Astrocyte (in vitro differentiated cells and primary cell): ENCODE measurements at regions not wholly inside any gene's neighbourhood (a gene's known extent, or its start where the extent isn't known, plus 50 kb on each side); places are given as distances from the start of the nearest gene placed in this dataset.
"Not testable (repeated sequence)": the region's sequence is repeated elsewhere in the genome, so short reads cannot be mapped to it uniquely, and the experiment has no call there.

Source experiments
- DNase-seq: peaks from one replicate; pipeline ENCODE4 v3.0.0-alpha.2; 2010; ENCODE audit warnings: low read depth
- FAIRE-seq: peaks from 2 replicates; lab custom pipeline; 2011; peaks lifted over from hg19 to GRCh38; lab: Jason Lieb, UNC
- H2AFZ ChIP-seq: 2 replicates; pipeline ENCODE4 v1.6.0; 2012; ENCODE audit warnings: low read depth, low read length, inconsistent platforms
- H3K27ac ChIP-seq: 2 replicates; pipeline ENCODE4 v1.5.1; 2011; ENCODE audit warnings: low read depth, low read length, inconsistent platforms
- H3K27me3 ChIP-seq: 2 replicates; pipeline ENCODE4 v1.6.0; 2011; ENCODE audit warnings: low read length, inconsistent platforms; ENCODE audit not compliant: insufficient read depth
- H3K36me3 ChIP-seq: 2 replicates; pipeline ENCODE4 v1.5.1; 2011; ENCODE audit warnings: low read length, inconsistent platforms; ENCODE audit not compliant: insufficient read depth
- H3K4me1 ChIP-seq: 2 replicates; pipeline ENCODE4 v1.5.1; 2011; ENCODE audit warnings: low read length, inconsistent platforms; ENCODE audit not compliant: insufficient read depth
- H3K4me2 ChIP-seq: 2 replicates; pipeline ENCODE4 v1.6.0; 2012; ENCODE audit warnings: low read length, inconsistent platforms
- H3K4me3 ChIP-seq: 2 replicates; pipeline ENCODE4 v1.5.1; 2011; ENCODE audit warnings: low read depth, mild to moderate bottlenecking, low read length, inconsistent platforms; ENCODE audit not compliant: insufficient read depth
- H3K79me2 ChIP-seq: 2 replicates; pipeline ENCODE4 v1.6.0; 2012; ENCODE audit warnings: mild to moderate bottlenecking, low read length, inconsistent platforms; ENCODE audit not compliant: insufficient read depth
- H3K9ac ChIP-seq: 2 replicates; pipeline ENCODE4 v1.6.0; 2012; ENCODE audit warnings: mild to moderate bottlenecking, low read length, inconsistent platforms
- H3K9me3 ChIP-seq: 2 replicates; pipeline ENCODE4 v1.5.1; 2012; ENCODE audit warnings: low read depth, mild to moderate bottlenecking, low read length, inconsistent platforms; ENCODE audit not compliant: insufficient read depth
- H4K20me1 ChIP-seq: 2 replicates; pipeline ENCODE4 v1.6.0; 2012; ENCODE audit warnings: low read length, inconsistent platforms; ENCODE audit not compliant: insufficient read depth
- H3K27ac Mint-ChIP-seq: one replicate; pipeline ENCODE4 v1.8.0; 2021; ENCODE audit warnings: mild to moderate bottlenecking, mixed read lengths; ENCODE audit not compliant: unreplicated experiment
- H3K27me3 Mint-ChIP-seq: one replicate; pipeline ENCODE4 v1.8.0; 2021; ENCODE audit warnings: low read depth, mixed read lengths; ENCODE audit not compliant: unreplicated experiment
- H3K36me3 Mint-ChIP-seq: one replicate; pipeline ENCODE4 v1.8.0; 2021; ENCODE audit warnings: low read depth, mixed read lengths; ENCODE audit not compliant: unreplicated experiment
- H3K4me1 Mint-ChIP-seq: one replicate; pipeline ENCODE4 v1.8.0; 2021; ENCODE audit warnings: low read depth, mixed read lengths; ENCODE audit not compliant: unreplicated experiment
- H3K4me3 Mint-ChIP-seq: one replicate; pipeline ENCODE4 v1.8.0; 2021; ENCODE audit warnings: mild to moderate bottlenecking, moderate library complexity, mixed read lengths; ENCODE audit not compliant: unreplicated experiment
- H3K9me3 Mint-ChIP-seq: one replicate; pipeline ENCODE4 v1.8.0; 2021; ENCODE audit warnings: mild to moderate bottlenecking, mixed read lengths; ENCODE audit not compliant: unreplicated experiment
- CTCF ChIP-seq: IDR thresholded peaks from 2 replicates; pipeline ENCODE4 v1.5.1; 2011; ENCODE audit warnings: low read depth, mild to moderate bottlenecking, inconsistent platforms, low read length, moderate library complexity; ENCODE audit not compliant: insufficient read depth
- EZH2 ChIP-seq: IDR thresholded peaks from 2 replicates; pipeline ENCODE4 v1.6.1; 2012; ENCODE audit warnings: mild to moderate bottlenecking, low read length, inconsistent platforms; ENCODE audit not compliant: insufficient read depth

- no peak for FAIRE-seq
- Histone ChIP-seq H3K36me3 (no peaks in the 10 kb centered on the region), H3K27me3 (peaks cover 6% of the 10 kb centered on the region), H3K27ac (no peak overlapping the region), H3K9me3 (no peaks in the 10 kb centered on the region), H3K9ac (no peak overlapping the region), H2AFZ (no peak overlapping the region), H4K20me1 (no peaks in the 10 kb centered on the region), H3K4me1 (no peaks in the 10 kb centered on the region), H3K4me3 (no peak overlapping the region), H3K4me2 (no peak overlapping the region), H3K79me2 (no peaks in the 10 kb centered on the region)
- no peak overlapping the region for H3K4me3 Mint-ChIP-seq
- H3K9me3 Mint-ChIP-seq = peaks cover 3% of the 10 kb centered on the region
- H3K27me3 Mint-ChIP-seq = peaks cover 58% of the 10 kb centered on the region
- H3K4me1 Mint-ChIP-seq = no peaks in the 10 kb centered on the region
- no peak overlapping the region for H3K27ac Mint-ChIP-seq
- no peak for DNase-seq
- TF ChIP-seq CTCF = no peak
- peaks cover 2% of the 10 kb centered on the region for H3K36me3 Mint-ChIP-seq
Measured at GRCh38 chr6:167708501-167709094, 118.1 kb upstream of the AFDN start.

- no peak overlapping the region for H3K27ac ChIP-seq
- H3K4me1 Mint-ChIP-seq = peaks cover 2% of the 10 kb centered on the region
- FAIRE-seq (no peak), DNase-seq (no peak)
- peaks cover 9% of the 10 kb centered on the region for H3K27me3 ChIP-seq
- peaks cover 3% of the 10 kb centered on the region for H3K9me3 Mint-ChIP-seq
- H3K79me2 ChIP-seq = no peaks in the 10 kb centered on the region
- no peak overlapping the region for H3K27ac Mint-ChIP-seq
- no peaks in the 10 kb centered on the region for H4K20me1 ChIP-seq
- no peak overlapping the region for H3K4me2 ChIP-seq
- no peak overlapping the region for H2AFZ ChIP-seq
- no peaks in the 10 kb centered on the region for H3K36me3 ChIP-seq
- TF ChIP-seq CTCF (no peak), EZH2 (no peak)
- peaks cover 2% of the 10 kb centered on the region for H3K36me3 Mint-ChIP-seq
- H3K4me3 Mint-ChIP-seq = no peak overlapping the region
- H3K27me3 Mint-ChIP-seq = peaks cover 64% of the 10 kb centered on the region
- H3K4me3 ChIP-seq = no peak overlapping the region
- no peaks in the 10 kb centered on the region for H3K9me3 ChIP-seq
- no peaks in the 10 kb centered on the region for H3K4me1 ChIP-seq
- H3K9ac ChIP-seq = no peak overlapping the region
Measured at GRCh38 chr6:167709196-167709595, 117.5 kb upstream of the AFDN start.

GRCh38 chr6:167709776-167710336, 116.9 kb upstream of the AFDN start:
- not testable (repeated sequence) for H3K4me3 Mint-ChIP-seq, H3K27ac Mint-ChIP-seq, H3K4me1 ChIP-seq, H3K9me3 Mint-ChIP-seq, H3K36me3 Mint-ChIP-seq, FAIRE-seq, H3K4me3 ChIP-seq, H3K27me3 ChIP-seq, H3K4me1 Mint-ChIP-seq, H3K36me3 ChIP-seq, H4K20me1 ChIP-seq, H3K9ac ChIP-seq, DNase-seq, H3K27ac ChIP-seq, H3K4me2 ChIP-seq, H3K79me2 ChIP-seq, H2AFZ ChIP-seq, H3K9me3 ChIP-seq
- H3K27me3 Mint-ChIP-seq = peaks cover 67% of the 10 kb centered on the region
